H9 (cell line): ENCODE measurements at regions not wholly inside any gene's neighbourhood (a gene's known extent, or its start where the extent isn't known, plus 50 kb on each side); places are given as distances from the start of the nearest gene placed in this dataset.

Experiments
- DNase-seq: peaks from one replicate; pipeline ENCODE4 v3.0.0-alpha.2; 2017
- H2AFZ ChIP-seq: one replicate; pipeline ENCODE4 v1.6.1; 2013; ENCODE audit warnings: mild to moderate bottlenecking, low read length, control low read depth, moderate library complexity
- H2AK5ac ChIP-seq: 2 replicates; pipeline ENCODE4 v1.6.1; 2013; ENCODE audit warnings: low read length, control low read depth, mixed read lengths; ENCODE audit not compliant: insufficient read length
- H2BK120ac ChIP-seq: one replicate; pipeline ENCODE4 v1.6.1; 2013; ENCODE audit warnings: low read depth, mild to moderate bottlenecking, low read length, control low read depth, inconsistent platforms; ENCODE audit not compliant: poor library complexity, severe bottlenecking
- H2BK12ac ChIP-seq: 2 replicates; pipeline ENCODE4 v1.6.1; 2013; ENCODE audit warnings: low read length, control low read depth, mixed read lengths, low read depth; ENCODE audit not compliant: insufficient read length
- H2BK15ac ChIP-seq: 2 replicates; pipeline ENCODE4 v1.6.1; 2013; ENCODE audit warnings: low read depth, low read length, control low read depth
- H2BK20ac ChIP-seq: one replicate; pipeline ENCODE4 v1.6.1; 2013; ENCODE audit warnings: low read depth, mild to moderate bottlenecking, low read length, control low read depth, inconsistent platforms; ENCODE audit not compliant: poor library complexity, severe bottlenecking
- H2BK5ac ChIP-seq: 2 replicates; pipeline ENCODE4 v1.6.1; 2013; ENCODE audit warnings: low read length, control low read depth, mixed read lengths; ENCODE audit not compliant: insufficient read length
- H3K14ac ChIP-seq: 2 replicates; pipeline ENCODE4 v1.6.1; 2013; ENCODE audit warnings: low read length, control low read depth; ENCODE audit not compliant: insufficient read depth
- H3K18ac ChIP-seq: 2 replicates; pipeline ENCODE4 v1.6.1; 2013; ENCODE audit warnings: low read depth, mild to moderate bottlenecking, mixed read lengths, low read length, control low read depth; ENCODE audit not compliant: insufficient read length
- H3K23ac ChIP-seq: 2 replicates; pipeline ENCODE4 v1.6.1; 2013; ENCODE audit warnings: low read length, control low read depth, mixed read lengths, low read depth; ENCODE audit not compliant: insufficient read length
- H3K23me2 ChIP-seq: 2 replicates; pipeline ENCODE4 v1.6.1; 2013; ENCODE audit warnings: low read depth, mild to moderate bottlenecking, mixed read lengths, low read length, control low read depth; ENCODE audit not compliant: insufficient read length, poor library complexity, severe bottlenecking
- H3K27ac ChIP-seq: 2 replicates; pipeline ENCODE4 v1.5.1; 2013; ENCODE audit warnings: low read length, control low read depth, mixed read lengths, low read depth; ENCODE audit not compliant: insufficient read length
- H3K27me3 ChIP-seq: 2 replicates; pipeline ENCODE4 v1.6.1; 2013; ENCODE audit warnings: low read length, control low read depth, inconsistent platforms; ENCODE audit not compliant: insufficient read depth
- H3K4ac ChIP-seq: 2 replicates; pipeline ENCODE4 v1.6.1; 2013; ENCODE audit warnings: low read depth, mild to moderate bottlenecking, control low read depth, inconsistent platforms, low read length, moderate library complexity
- H3K4me1 ChIP-seq: 2 replicates; pipeline ENCODE4 v1.6.1; 2013; ENCODE audit warnings: low read length, control low read depth, inconsistent platforms; ENCODE audit not compliant: insufficient read depth
- H3K4me2 ChIP-seq: 2 replicates; pipeline ENCODE4 v1.6.1; 2013; ENCODE audit warnings: low read length, control low read depth, mixed read lengths; ENCODE audit not compliant: insufficient read length, insufficient read depth
- H3K56ac ChIP-seq: 2 replicates; pipeline ENCODE4 v1.6.1; 2013; ENCODE audit warnings: low read depth, mild to moderate bottlenecking, mixed read lengths, low read length, control low read depth; ENCODE audit not compliant: insufficient read length
- H3K79me1 ChIP-seq: 2 replicates; pipeline ENCODE4 v1.6.1; 2013; ENCODE audit warnings: low read depth, mild to moderate bottlenecking, moderate library complexity, low read length, control low read depth, inconsistent platforms; ENCODE audit not compliant: insufficient read depth, poor library complexity, severe bottlenecking
- H3K79me2 ChIP-seq: 2 replicates; pipeline ENCODE4 v1.6.1; 2013; ENCODE audit warnings: low read length, control low read depth, inconsistent platforms; ENCODE audit not compliant: insufficient read depth
- H3K9ac ChIP-seq: 2 replicates; pipeline ENCODE4 v1.6.1; 2013; ENCODE audit warnings: low read length, control low read depth, mixed read lengths; ENCODE audit not compliant: insufficient read length; ENCODE audit errors: extremely low read depth
- H3K9me3 ChIP-seq: one replicate; pipeline ENCODE4 v1.6.1; 2013; ENCODE audit warnings: low read depth, low read length, inconsistent platforms; ENCODE audit not compliant: control insufficient read depth
- H3T11ph ChIP-seq: one replicate; pipeline ENCODE4 v1.6.1; 2013; ENCODE audit warnings: mild to moderate bottlenecking, low read length, control low read depth, inconsistent platforms
- H4K20me1 ChIP-seq: one replicate; pipeline ENCODE4 v1.6.1; 2013; ENCODE audit not compliant: control insufficient read depth, insufficient read length, insufficient read depth
- H4K5ac ChIP-seq: 2 replicates; pipeline ENCODE4 v1.6.1; 2013; ENCODE audit warnings: low read depth, mild to moderate bottlenecking, mixed read lengths, low read length, control low read depth; ENCODE audit not compliant: insufficient read length
- H4K8ac ChIP-seq: replicated peaks from 2 replicates; pipeline ENCODE4 v1.6.1; 2013; ENCODE audit warnings: low read length, control low read depth, mixed read lengths, low read depth; ENCODE audit not compliant: insufficient read length
- H4K91ac ChIP-seq: 2 replicates; pipeline ENCODE4 v1.6.1; 2013; ENCODE audit warnings: low read depth, mild to moderate bottlenecking, moderate library complexity, mixed read lengths, low read length, control low read depth; ENCODE audit not compliant: insufficient read length
- H3K27ac Mint-ChIP-seq, 3 experiments: 2 replicates in 2 of 3; 3 replicates in 1 of 3; pipeline ENCODE4 v1.8.0; 2020 to 2021; ENCODE audit warnings: mixed read lengths in 3 of 3, mild to moderate bottlenecking in 1 of 3, moderate library complexity in 1 of 3
- H3K27me3 Mint-ChIP-seq: 2 replicates; pipeline ENCODE4 v1.8.0; 2021; ENCODE audit warnings: low read depth, mild to moderate bottlenecking, moderate library complexity, mixed read lengths
- H3K36me3 Mint-ChIP-seq, 3 experiments: 2 replicates in 2 of 3; 3 replicates in 1 of 3; pipeline ENCODE4 v1.8.0; 2020 to 2021; ENCODE audit warnings: low read depth in 3 of 3, mixed read lengths in 3 of 3; ENCODE audit not compliant: insufficient read depth in 1 of 3
- H3K4me1 Mint-ChIP-seq, 2 experiments: 2 replicates each; pipeline ENCODE4 v1.8.0; 2020; ENCODE audit warnings: mixed read lengths in 2 of 2
- H3K4me3 Mint-ChIP-seq, 2 experiments: 2 replicates in 1 of 2; 3 replicates in 1 of 2; pipeline ENCODE4 v1.8.0; 2020 to 2021; ENCODE audit warnings: mild to moderate bottlenecking in 2 of 2, mixed read lengths in 2 of 2, moderate library complexity in 1 of 2
- H3K9me3 Mint-ChIP-seq, 2 experiments: 2 replicates in 1 of 2; 3 replicates in 1 of 2; pipeline ENCODE4 v1.8.0; 2020; ENCODE audit warnings: mild to moderate bottlenecking in 2 of 2, mixed read lengths in 2 of 2, moderate library complexity in 1 of 2
- WGBS: extraction: QIAGEN DNeasy Blood & Tissue Kit; methylation state at CpG from one replicate; pipeline ENCODE4 v1.1.7; 2013; ENCODE audit warnings: missing lambda C conversion rate, low lambda C conversion rate, mixed read lengths; ENCODE audit not compliant: insufficient read length; ENCODE audit errors: extremely low coverage; 5-methylcytosine and 5-hydroxymethylcytosine counted together
- TF ChIP-seq, protein P1 (sequence below): fragments of 200-600 bp; sonication (generic); conservative IDR thresholded peaks from 3 replicates; pipeline ENCODE4 v1.8.0; 2021; ENCODE audit warnings: antibody characterized with exemption, mild to moderate bottlenecking

GRCh38 chr18:54700580-54700979, 109.5 kb downstream of the DYNAP start:
- H3K9me3 ChIP-seq: no peaks in the 10 kb centered on the region
- no peak overlapping the region for H3K27ac Mint-ChIP-seq
- H3K56ac ChIP-seq: no peak overlapping the region
- H4K8ac ChIP-seq: no peak overlapping the region
- no peak overlapping the region for H3K18ac ChIP-seq
- H2AFZ ChIP-seq: no peak overlapping the region
- H3K23me2 ChIP-seq: no peaks in the 10 kb centered on the region
- H4K20me1 ChIP-seq: no peaks in the 10 kb centered on the region
- H2BK15ac ChIP-seq: no peak overlapping the region
- H3K4me1 ChIP-seq: no peaks in the 10 kb centered on the region
- no peak for DNase-seq
- no peak overlapping the region for H3K23ac ChIP-seq
- no peaks in the 10 kb centered on the region for H3K79me2 ChIP-seq
- H2BK5ac ChIP-seq: no peak overlapping the region
- no peaks in the 10 kb centered on the region for H3K9me3 Mint-ChIP-seq
- no peak overlapping the region for H3T11ph ChIP-seq
- H3K4me3 Mint-ChIP-seq: no peak overlapping the region
- no peak overlapping the region for H4K91ac ChIP-seq
- no peaks in the 10 kb centered on the region for H3K36me3 Mint-ChIP-seq
- no peak overlapping the region for H3K4me2 ChIP-seq
- H3K79me1 ChIP-seq: no peaks in the 10 kb centered on the region
- H3K9ac ChIP-seq: no peak overlapping the region
- no peak overlapping the region for H2BK120ac ChIP-seq
- H2BK12ac ChIP-seq: no peak overlapping the region
- H2AK5ac ChIP-seq: no peak overlapping the region
- no peak overlapping the region for H3K27ac ChIP-seq
- H3K14ac ChIP-seq: no peak overlapping the region
- no peaks in the 10 kb centered on the region for H3K27me3 Mint-ChIP-seq
- no peak overlapping the region for H4K5ac ChIP-seq
- H3K4me1 Mint-ChIP-seq: no peaks in the 10 kb centered on the region
- TF ChIP-seq, protein P1, sequence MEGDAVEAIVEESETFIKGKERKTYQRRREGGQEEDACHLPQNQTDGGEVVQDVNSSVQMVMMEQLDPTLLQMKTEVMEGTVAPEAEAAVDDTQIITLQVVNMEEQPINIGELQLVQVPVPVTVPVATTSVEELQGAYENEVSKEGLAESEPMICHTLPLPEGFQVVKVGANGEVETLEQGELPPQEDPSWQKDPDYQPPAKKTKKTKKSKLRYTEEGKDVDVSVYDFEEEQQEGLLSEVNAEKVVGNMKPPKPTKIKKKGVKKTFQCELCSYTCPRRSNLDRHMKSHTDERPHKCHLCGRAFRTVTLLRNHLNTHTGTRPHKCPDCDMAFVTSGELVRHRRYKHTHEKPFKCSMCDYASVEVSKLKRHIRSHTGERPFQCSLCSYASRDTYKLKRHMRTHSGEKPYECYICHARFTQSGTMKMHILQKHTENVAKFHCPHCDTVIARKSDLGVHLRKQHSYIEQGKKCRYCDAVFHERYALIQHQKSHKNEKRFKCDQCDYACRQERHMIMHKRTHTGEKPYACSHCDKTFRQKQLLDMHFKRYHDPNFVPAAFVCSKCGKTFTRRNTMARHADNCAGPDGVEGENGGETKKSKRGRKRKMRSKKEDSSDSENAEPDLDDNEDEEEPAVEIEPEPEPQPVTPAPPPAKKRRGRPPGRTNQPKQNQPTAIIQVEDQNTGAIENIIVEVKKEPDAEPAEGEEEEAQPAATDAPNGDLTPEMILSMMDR: no peak
- no peaks in the 10 kb centered on the region for H3K27me3 ChIP-seq
- H3K4ac ChIP-seq: no peak overlapping the region
- WGBS: no CpG with 5 or more reads among the region's 1 CpG
- no peak overlapping the region for H2BK20ac ChIP-seq
